ENCODE measurements at regions not wholly inside any gene's neighbourhood (a gene's known extent, or its start where the extent isn't known, plus 50 kb on each side); places are given as distances from the start of the nearest gene placed in this dataset.

DNA sequence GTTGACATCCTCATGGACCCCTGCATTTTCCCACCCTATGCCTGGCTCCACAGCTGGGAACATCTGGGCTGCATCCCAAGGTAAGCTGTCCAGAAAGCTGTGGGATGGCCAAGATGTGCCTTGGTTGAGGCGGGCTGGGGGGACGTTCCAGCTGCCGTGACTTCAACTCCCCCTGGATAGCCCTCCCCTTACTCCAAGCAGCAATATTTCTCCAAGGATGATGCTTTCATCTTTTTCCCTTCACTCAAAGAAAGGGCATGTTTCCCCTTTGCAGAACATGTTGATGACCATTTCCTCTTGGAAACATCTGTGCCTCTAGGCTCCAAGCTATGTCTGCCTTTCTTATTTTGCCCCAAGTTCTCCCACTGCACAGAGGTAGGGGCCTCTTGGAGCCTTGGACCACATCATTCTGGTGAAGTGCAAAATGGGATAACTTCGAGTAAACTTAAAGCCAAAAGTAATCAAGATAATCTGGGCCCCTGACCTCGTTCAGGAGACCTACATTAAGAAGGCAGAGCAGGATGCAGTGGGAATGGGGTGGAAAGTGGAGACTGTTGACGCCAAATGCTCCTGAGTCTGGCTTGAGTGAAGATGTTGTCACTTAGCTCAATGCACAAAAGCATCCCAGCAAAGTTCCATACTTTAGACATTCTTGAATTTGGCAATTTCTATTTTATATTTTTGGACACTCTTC, 175.2 kb downstream of the GAS1 start:
- Histone ChIP-seq H3K23ac (ENCODE audit: low read depth, low read length) (no peak overlapping the region), H3K4me3 (ENCODE audit: insufficient read depth, low read depth, low read length) (no peak overlapping the region), H4K8ac (ENCODE audit: low read depth in 2 of 2, low read length in 2 of 2) (no peak overlapping the region), H3K27me3 (ENCODE audit: control insufficient read depth, insufficient read depth, low read length) (no peaks in the 10 kb centered on the region; the same call in 1 of the 2 replicates), H3K56ac (ENCODE audit: extremely low read depth, insufficient read depth, low read length) (no peak overlapping the region), H3K27ac (ENCODE audit: insufficient read depth, low read length) (no peak overlapping the region), H3K4ac (ENCODE audit: low read depth, low read length) (no peak overlapping the region), H4K20me1 (ENCODE audit: insufficient read depth, low read length) (no peaks in the 10 kb centered on the region), H3K18ac (ENCODE audit: low read depth, low read length) (no peak overlapping the region), H2BK5ac (ENCODE audit: low read depth, low read length, poor library complexity, severe bottlenecking) (no peak overlapping the region), H2AK5ac (ENCODE audit: low read depth, low read length) (no peak overlapping the region), H3K9me3 (ENCODE audit: control insufficient read depth, insufficient read depth, low read length) (0 out of 2 replicates have a peak, but pooled peaks cover 2% of the 10 kb centered on the region), H4K5ac (ENCODE audit: low read depth, low read length) (no peak overlapping the region), H3K4me2 (ENCODE audit: low read depth, low read length) (no peak overlapping the region), H2AFZ (replicated peaks; ENCODE audit: low read length, poor library complexity) (no peak overlapping the region), H2BK15ac (ENCODE audit: low read depth, low read length) (no peak overlapping the region), H2AK9ac (replicated peaks; ENCODE audit: low read depth, low read length, poor library complexity) (no peak overlapping the region), H2BK120ac (ENCODE audit: low read depth, low read length) (no peak overlapping the region), H3K4me1 (ENCODE audit: control insufficient read depth, insufficient read depth, low read length) (peaks cover under 1% of the 10 kb centered on the region; the same call in 1 of the 2 replicates), H4K91ac (ENCODE audit: insufficient read depth, low read depth, low read length) (no peak overlapping the region), H3K36me3 (ENCODE audit: control insufficient read depth, insufficient read depth, low read length) (no peaks in the 10 kb centered on the region), H3K79me1 (ENCODE audit: low read depth in 1 of 2, low read length in 2 of 2) (no peaks in the 10 kb centered on the region), H2BK20ac (ENCODE audit: low read depth, low read length) (no peak overlapping the region), H3K9ac (ENCODE audit: low read depth, low read length) (no peak overlapping the region), H3K9me1 (ENCODE audit: insufficient read depth, low read length) (no peaks in the 10 kb centered on the region), H3K14ac (replicated peaks; ENCODE audit: low read depth, low read length) (no peak overlapping the region)
- intact Hi-C loops (cut with micrococcal nuclease) (no loop called here), in situ Hi-C loops (cut with MboI; ENCODE audit: low sequenced_read_pairs) (no loop called here), dilution Hi-C loops (cut with HindIII; ENCODE audit: low sequenced_read_pairs, unreplicated experiment) (no loop called here)
- DNase-seq (no peak), ATAC-seq (ENCODE audit: low read depth) (no peak)
- no CpG with 5 or more reads among the region's 6 CpGs for WGBS, 2 experiments (ENCODE audit: extremely low coverage in 2 of 2, insufficient read length in 1 of 2)
- ChIA-PET POLR2A (ENCODE audit: unreplicated experiment) (no interaction called here), CTCF (no interaction called here)
- no TSS peak for BruUV-seq (replicated peaks)
- no peak for TF ChIP-seq NFE2L2 (IDR thresholded peaks at IDR 0.05; ENCODE audit: low read depth, low read length)
- TF ChIP-seq, protein P1, sequence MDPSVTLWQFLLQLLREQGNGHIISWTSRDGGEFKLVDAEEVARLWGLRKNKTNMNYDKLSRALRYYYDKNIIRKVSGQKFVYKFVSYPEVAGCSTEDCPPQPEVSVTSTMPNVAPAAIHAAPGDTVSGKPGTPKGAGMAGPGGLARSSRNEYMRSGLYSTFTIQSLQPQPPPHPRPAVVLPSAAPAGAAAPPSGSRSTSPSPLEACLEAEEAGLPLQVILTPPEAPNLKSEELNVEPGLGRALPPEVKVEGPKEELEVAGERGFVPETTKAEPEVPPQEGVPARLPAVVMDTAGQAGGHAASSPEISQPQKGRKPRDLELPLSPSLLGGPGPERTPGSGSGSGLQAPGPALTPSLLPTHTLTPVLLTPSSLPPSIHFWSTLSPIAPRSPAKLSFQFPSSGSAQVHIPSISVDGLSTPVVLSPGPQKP (IDR thresholded peaks at IDR 0.05; ENCODE audit: borderline replicate concordance, low read depth, low read length) = no peak
- no peak for TF ChIP-seq BHLHE40 (IDR thresholded peaks at IDR 0.05; ENCODE audit: low read depth, low read length)
- TF ChIP-seq FOS (IDR thresholded peaks at IDR 0.05; ENCODE audit: low read depth, low read length) = no peak
- TF ChIP-seq SMC3 (IDR thresholded peaks at IDR 0.05; ENCODE audit: low read depth, low read length) = no peak
- no peak for TF ChIP-seq RAD21 (IDR thresholded peaks at IDR 0.05; ENCODE audit: low read length)
- no peak for TF ChIP-seq RCOR1 (IDR thresholded peaks at IDR 0.05; ENCODE audit: insufficient replicate concordance, low read length)
- no peak for TF ChIP-seq CEBPB (IDR thresholded peaks at IDR 0.05; ENCODE audit: low read depth, low read length)
- TF ChIP-seq, protein P2, sequence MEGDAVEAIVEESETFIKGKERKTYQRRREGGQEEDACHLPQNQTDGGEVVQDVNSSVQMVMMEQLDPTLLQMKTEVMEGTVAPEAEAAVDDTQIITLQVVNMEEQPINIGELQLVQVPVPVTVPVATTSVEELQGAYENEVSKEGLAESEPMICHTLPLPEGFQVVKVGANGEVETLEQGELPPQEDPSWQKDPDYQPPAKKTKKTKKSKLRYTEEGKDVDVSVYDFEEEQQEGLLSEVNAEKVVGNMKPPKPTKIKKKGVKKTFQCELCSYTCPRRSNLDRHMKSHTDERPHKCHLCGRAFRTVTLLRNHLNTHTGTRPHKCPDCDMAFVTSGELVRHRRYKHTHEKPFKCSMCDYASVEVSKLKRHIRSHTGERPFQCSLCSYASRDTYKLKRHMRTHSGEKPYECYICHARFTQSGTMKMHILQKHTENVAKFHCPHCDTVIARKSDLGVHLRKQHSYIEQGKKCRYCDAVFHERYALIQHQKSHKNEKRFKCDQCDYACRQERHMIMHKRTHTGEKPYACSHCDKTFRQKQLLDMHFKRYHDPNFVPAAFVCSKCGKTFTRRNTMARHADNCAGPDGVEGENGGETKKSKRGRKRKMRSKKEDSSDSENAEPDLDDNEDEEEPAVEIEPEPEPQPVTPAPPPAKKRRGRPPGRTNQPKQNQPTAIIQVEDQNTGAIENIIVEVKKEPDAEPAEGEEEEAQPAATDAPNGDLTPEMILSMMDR (conservative IDR thresholded peaks at IDR 0.05; ENCODE audit: low read depth, low read length) = no peak
- no peak for TF ChIP-seq MAZ (IDR thresholded peaks at IDR 0.05; ENCODE audit: borderline replicate concordance, low read depth, low read length)
- no peak for TF ChIP-seq POLR2A (IDR thresholded peaks at IDR 0.05; ENCODE audit: low read depth, low read length)
- TF ChIP-seq, protein P3, sequence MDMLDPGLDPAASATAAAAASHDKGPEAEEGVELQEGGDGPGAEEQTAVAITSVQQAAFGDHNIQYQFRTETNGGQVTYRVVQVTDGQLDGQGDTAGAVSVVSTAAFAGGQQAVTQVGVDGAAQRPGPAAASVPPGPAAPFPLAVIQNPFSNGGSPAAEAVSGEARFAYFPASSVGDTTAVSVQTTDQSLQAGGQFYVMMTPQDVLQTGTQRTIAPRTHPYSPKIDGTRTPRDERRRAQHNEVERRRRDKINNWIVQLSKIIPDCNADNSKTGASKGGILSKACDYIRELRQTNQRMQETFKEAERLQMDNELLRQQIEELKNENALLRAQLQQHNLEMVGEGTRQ (IDR thresholded peaks at IDR 0.05; ENCODE audit: low read depth, low read length) = no peak
- TF ChIP-seq MAFK (IDR thresholded peaks at IDR 0.05; ENCODE audit: low read depth, low read length) = no peak
- no peak for TF ChIP-seq RFX5 (IDR thresholded peaks at IDR 0.05; ENCODE audit: low read depth, low read length)
- no peak for TF ChIP-seq MXI1 (IDR thresholded peaks at IDR 0.05; ENCODE audit: borderline replicate concordance, low read depth, low read length)
